H9 (cell line): ENCODE measurements at regions not wholly inside any gene's neighbourhood (a gene's known extent, or its start where the extent isn't known, plus 50 kb on each side); places are given as distances from the start of the nearest gene placed in this dataset.

Experiments
- DNase-seq: peaks from one replicate; pipeline ENCODE4 v3.0.0-alpha.2; 2017
- H2AFZ ChIP-seq: one replicate; pipeline ENCODE4 v1.6.1; 2013; ENCODE audit warnings: mild to moderate bottlenecking, low read length, control low read depth, moderate library complexity
- H2AK5ac ChIP-seq: 2 replicates; pipeline ENCODE4 v1.6.1; 2013; ENCODE audit warnings: low read length, control low read depth, mixed read lengths; ENCODE audit not compliant: insufficient read length
- H2BK120ac ChIP-seq: one replicate; pipeline ENCODE4 v1.6.1; 2013; ENCODE audit warnings: low read depth, mild to moderate bottlenecking, low read length, control low read depth, inconsistent platforms; ENCODE audit not compliant: poor library complexity, severe bottlenecking
- H2BK12ac ChIP-seq: 2 replicates; pipeline ENCODE4 v1.6.1; 2013; ENCODE audit warnings: low read length, control low read depth, mixed read lengths, low read depth; ENCODE audit not compliant: insufficient read length
- H2BK15ac ChIP-seq: 2 replicates; pipeline ENCODE4 v1.6.1; 2013; ENCODE audit warnings: low read depth, low read length, control low read depth
- H2BK20ac ChIP-seq: one replicate; pipeline ENCODE4 v1.6.1; 2013; ENCODE audit warnings: low read depth, mild to moderate bottlenecking, low read length, control low read depth, inconsistent platforms; ENCODE audit not compliant: poor library complexity, severe bottlenecking
- H2BK5ac ChIP-seq: 2 replicates; pipeline ENCODE4 v1.6.1; 2013; ENCODE audit warnings: low read length, control low read depth, mixed read lengths; ENCODE audit not compliant: insufficient read length
- H3K14ac ChIP-seq: 2 replicates; pipeline ENCODE4 v1.6.1; 2013; ENCODE audit warnings: low read length, control low read depth; ENCODE audit not compliant: insufficient read depth
- H3K18ac ChIP-seq: 2 replicates; pipeline ENCODE4 v1.6.1; 2013; ENCODE audit warnings: low read depth, mild to moderate bottlenecking, mixed read lengths, low read length, control low read depth; ENCODE audit not compliant: insufficient read length
- H3K23ac ChIP-seq: 2 replicates; pipeline ENCODE4 v1.6.1; 2013; ENCODE audit warnings: low read length, control low read depth, mixed read lengths, low read depth; ENCODE audit not compliant: insufficient read length
- H3K23me2 ChIP-seq: 2 replicates; pipeline ENCODE4 v1.6.1; 2013; ENCODE audit warnings: low read depth, mild to moderate bottlenecking, mixed read lengths, low read length, control low read depth; ENCODE audit not compliant: insufficient read length, poor library complexity, severe bottlenecking
- H3K27ac ChIP-seq: 2 replicates; pipeline ENCODE4 v1.5.1; 2013; ENCODE audit warnings: low read length, control low read depth, mixed read lengths, low read depth; ENCODE audit not compliant: insufficient read length
- H3K27me3 ChIP-seq: 2 replicates; pipeline ENCODE4 v1.6.1; 2013; ENCODE audit warnings: low read length, control low read depth, inconsistent platforms; ENCODE audit not compliant: insufficient read depth
- H3K4ac ChIP-seq: 2 replicates; pipeline ENCODE4 v1.6.1; 2013; ENCODE audit warnings: low read depth, mild to moderate bottlenecking, control low read depth, inconsistent platforms, low read length, moderate library complexity
- H3K4me1 ChIP-seq: 2 replicates; pipeline ENCODE4 v1.6.1; 2013; ENCODE audit warnings: low read length, control low read depth, inconsistent platforms; ENCODE audit not compliant: insufficient read depth
- H3K4me2 ChIP-seq: 2 replicates; pipeline ENCODE4 v1.6.1; 2013; ENCODE audit warnings: low read length, control low read depth, mixed read lengths; ENCODE audit not compliant: insufficient read length, insufficient read depth
- H3K56ac ChIP-seq: 2 replicates; pipeline ENCODE4 v1.6.1; 2013; ENCODE audit warnings: low read depth, mild to moderate bottlenecking, mixed read lengths, low read length, control low read depth; ENCODE audit not compliant: insufficient read length
- H3K79me1 ChIP-seq: 2 replicates; pipeline ENCODE4 v1.6.1; 2013; ENCODE audit warnings: low read depth, mild to moderate bottlenecking, moderate library complexity, low read length, control low read depth, inconsistent platforms; ENCODE audit not compliant: insufficient read depth, poor library complexity, severe bottlenecking
- H3K79me2 ChIP-seq: 2 replicates; pipeline ENCODE4 v1.6.1; 2013; ENCODE audit warnings: low read length, control low read depth, inconsistent platforms; ENCODE audit not compliant: insufficient read depth
- H3K9ac ChIP-seq: 2 replicates; pipeline ENCODE4 v1.6.1; 2013; ENCODE audit warnings: low read length, control low read depth, mixed read lengths; ENCODE audit not compliant: insufficient read length; ENCODE audit errors: extremely low read depth
- H3K9me3 ChIP-seq: one replicate; pipeline ENCODE4 v1.6.1; 2013; ENCODE audit warnings: low read depth, low read length, inconsistent platforms; ENCODE audit not compliant: control insufficient read depth
- H3T11ph ChIP-seq: one replicate; pipeline ENCODE4 v1.6.1; 2013; ENCODE audit warnings: mild to moderate bottlenecking, low read length, control low read depth, inconsistent platforms
- H4K20me1 ChIP-seq: one replicate; pipeline ENCODE4 v1.6.1; 2013; ENCODE audit not compliant: control insufficient read depth, insufficient read length, insufficient read depth
- H4K5ac ChIP-seq: 2 replicates; pipeline ENCODE4 v1.6.1; 2013; ENCODE audit warnings: low read depth, mild to moderate bottlenecking, mixed read lengths, low read length, control low read depth; ENCODE audit not compliant: insufficient read length
- H4K8ac ChIP-seq: replicated peaks from 2 replicates; pipeline ENCODE4 v1.6.1; 2013; ENCODE audit warnings: low read length, control low read depth, mixed read lengths, low read depth; ENCODE audit not compliant: insufficient read length
- H4K91ac ChIP-seq: 2 replicates; pipeline ENCODE4 v1.6.1; 2013; ENCODE audit warnings: low read depth, mild to moderate bottlenecking, moderate library complexity, mixed read lengths, low read length, control low read depth; ENCODE audit not compliant: insufficient read length
- H3K27ac Mint-ChIP-seq, 3 experiments: 2 replicates in 2 of 3; 3 replicates in 1 of 3; pipeline ENCODE4 v1.8.0; 2020 to 2021; ENCODE audit warnings: mixed read lengths in 3 of 3, mild to moderate bottlenecking in 1 of 3, moderate library complexity in 1 of 3
- H3K27me3 Mint-ChIP-seq: 2 replicates; pipeline ENCODE4 v1.8.0; 2021; ENCODE audit warnings: low read depth, mild to moderate bottlenecking, moderate library complexity, mixed read lengths
- H3K36me3 Mint-ChIP-seq, 3 experiments: 2 replicates in 2 of 3; 3 replicates in 1 of 3; pipeline ENCODE4 v1.8.0; 2020 to 2021; ENCODE audit warnings: low read depth in 3 of 3, mixed read lengths in 3 of 3; ENCODE audit not compliant: insufficient read depth in 1 of 3
- H3K4me1 Mint-ChIP-seq, 2 experiments: 2 replicates each; pipeline ENCODE4 v1.8.0; 2020; ENCODE audit warnings: mixed read lengths in 2 of 2
- H3K4me3 Mint-ChIP-seq, 2 experiments: 2 replicates in 1 of 2; 3 replicates in 1 of 2; pipeline ENCODE4 v1.8.0; 2020 to 2021; ENCODE audit warnings: mild to moderate bottlenecking in 2 of 2, mixed read lengths in 2 of 2, moderate library complexity in 1 of 2
- H3K9me3 Mint-ChIP-seq, 2 experiments: 2 replicates in 1 of 2; 3 replicates in 1 of 2; pipeline ENCODE4 v1.8.0; 2020; ENCODE audit warnings: mild to moderate bottlenecking in 2 of 2, mixed read lengths in 2 of 2, moderate library complexity in 1 of 2
- CTCF ChIP-seq: fragments of 200-600 bp; sonication (generic); conservative IDR thresholded peaks from 3 replicates; pipeline ENCODE4 v1.8.0; 2021; ENCODE audit warnings: antibody characterized with exemption, mild to moderate bottlenecking
- WGBS: extraction: QIAGEN DNeasy Blood & Tissue Kit; methylation state at CpG from one replicate; pipeline ENCODE4 v1.1.7; 2013; ENCODE audit warnings: missing lambda C conversion rate, low lambda C conversion rate, mixed read lengths; ENCODE audit not compliant: insufficient read length; ENCODE audit errors: extremely low coverage; 5-methylcytosine and 5-hydroxymethylcytosine counted together

DNA sequence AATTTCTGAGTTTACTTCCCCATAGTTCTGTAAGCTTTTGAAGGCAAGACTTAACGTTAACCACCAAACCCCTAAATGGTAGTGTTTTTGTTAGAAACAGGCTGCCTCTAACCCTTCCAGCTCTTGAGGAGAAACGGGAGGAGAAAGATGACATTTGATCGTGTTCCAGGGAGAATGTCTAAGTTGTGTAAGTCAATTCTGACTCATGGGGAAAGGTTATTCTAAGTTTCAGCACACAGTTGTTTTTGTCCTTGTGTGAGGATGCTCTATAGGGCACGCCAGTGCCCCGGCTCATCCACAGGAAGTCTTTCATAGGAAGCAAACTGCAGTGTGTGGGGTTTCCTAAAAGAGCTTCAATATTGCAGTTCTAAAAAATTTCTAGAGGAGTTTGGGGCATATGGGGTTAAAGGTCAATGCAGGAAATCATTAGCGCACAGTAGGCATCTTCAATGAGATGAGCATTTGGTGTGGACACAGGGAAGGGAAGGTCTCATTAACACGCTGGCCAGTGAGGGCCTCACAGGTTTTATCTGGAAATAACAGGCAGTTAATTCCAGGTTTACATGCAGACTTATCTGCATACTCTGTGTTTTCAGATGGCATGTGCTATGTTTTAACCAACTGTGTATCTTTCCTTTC, 638.2 kb upstream of the IGFBP3 start:
- Histone ChIP-seq H3T11ph (no peak overlapping the region), H3K56ac (no peak overlapping the region), H3K4ac (no peak overlapping the region), H2BK20ac (no peak overlapping the region), H4K91ac (no peak overlapping the region), H3K18ac (no peak overlapping the region), H4K20me1 (no peaks in the 10 kb centered on the region), H2AK5ac (no peak overlapping the region), H2BK15ac (no peak overlapping the region), H2BK5ac (no peak overlapping the region), H3K9ac (no peak overlapping the region), H2BK120ac (no peak overlapping the region), H4K8ac (no peak overlapping the region), H3K14ac (no peak overlapping the region), H4K5ac (no peak overlapping the region), H3K9me3 (no peaks in the 10 kb centered on the region), H3K79me2 (no peaks in the 10 kb centered on the region), H3K27ac (no peak overlapping the region), H3K23me2 (no peaks in the 10 kb centered on the region), H2BK12ac (no peak overlapping the region), H3K4me2 (no peak overlapping the region), H3K4me1 (no peaks in the 10 kb centered on the region), H3K79me1 (no peaks in the 10 kb centered on the region), H3K23ac (no peak overlapping the region), H2AFZ (no peak overlapping the region), H3K27me3 (no peaks in the 10 kb centered on the region)
- WGBS, result no CpG with 5 or more reads among the region's 7 CpGs
- no peak for DNase-seq
- no peaks in the 10 kb centered on the region for H3K4me1 Mint-ChIP-seq
- H3K27me3 Mint-ChIP-seq, result no peaks in the 10 kb centered on the region
- TF ChIP-seq CTCF, result no peak
- H3K9me3 Mint-ChIP-seq, result peaks cover 6 to 12% of the 10 kb centered on the region in 2 experiments; a peak in 2 of 5 replicates
- no peak overlapping the region for H3K4me3 Mint-ChIP-seq
- H3K27ac Mint-ChIP-seq, result no peak overlapping the region
- H3K36me3 Mint-ChIP-seq, result no peaks in the 10 kb centered on the region
